ENCODE measurements at regions not wholly inside any gene's neighbourhood (a gene's known extent, or its start where the extent isn't known, plus 50 kb on each side); places are given as distances from the start of the nearest gene placed in this dataset.

- intact Hi-C loops (cut with DNase I; ENCODE audit: low total_unique reads), result no loop called here
- H3K36me3 ChIP-seq, result no peaks in the 10 kb centered on the region
- DNase-seq, result no peak
- TF ChIP-seq POLR2A (IDR thresholded peaks at IDR 0.05), result no peak
- no peak overlapping the region for H3K4me3 ChIP-seq
- H3K27ac ChIP-seq, result no peak overlapping the region
- H3K27me3 ChIP-seq, result no peaks in the 10 kb centered on the region
- H3K4me1 ChIP-seq, result no peaks in the 10 kb centered on the region
- 83 to 91% (median 88%) methylated on average over 2 of the region's 2 CpGs for WGBS, 5 donors
- H3K9me3 ChIP-seq, result no peaks in the 10 kb centered on the region
Observed at GRCh38 chr2:186044761-186045160, 306.2 kb downstream of the FSIP2 start.

GRCh38 chr2:186052930-186053329 is 314.3 kb downstream of the FSIP2 start:
- DNase-seq, result no peak
- Histone ChIP-seq H3K4me1 (no peaks in the 10 kb centered on the region), H3K36me3 (no peaks in the 10 kb centered on the region), H3K4me3 (no peak overlapping the region), H3K27ac (no peak overlapping the region), H3K9me3 (no peaks in the 10 kb centered on the region), H3K27me3 (no peaks in the 10 kb centered on the region)
- WGBS, 5 donors, result 89 to 96% (median 94%) methylated on average over 1 of the region's 1 CpG
- intact Hi-C loops (cut with DNase I; ENCODE audit: low total_unique reads), result no loop called here
- TF ChIP-seq CTCF (IDR thresholded peaks at IDR 0.05), result no peak
- TF ChIP-seq POLR2AphosphoS5 (IDR thresholded peaks at IDR 0.05), result no peak
- no peak for TF ChIP-seq POLR2A (IDR thresholded peaks at IDR 0.05)
- no peak for TF ChIP-seq EP300 (IDR thresholded peaks at IDR 0.05)

- Histone ChIP-seq H3K4me3 (no peak overlapping the region), H3K36me3 (no peaks in the 10 kb centered on the region), H3K27ac (no peak overlapping the region), H3K4me1 (peaks cover 0 to 14% (median 7%) of the 10 kb centered on the region in 4 donors), H3K9me3 (no peaks in the 10 kb centered on the region), H3K27me3 (no peaks in the 10 kb centered on the region)
- no peak for DNase-seq
- intact Hi-C loops (cut with DNase I; ENCODE audit: low total_unique reads), result no loop called here
- WGBS, 5 donors, result 82 to 90% (median 86%) methylated on average over 3 of the region's 3 CpGs
- no peak for TF ChIP-seq POLR2AphosphoS5 (IDR thresholded peaks at IDR 0.05)
- TF ChIP-seq POLR2A (IDR thresholded peaks at IDR 0.05), result no peak
- no peak for TF ChIP-seq EP300 (IDR thresholded peaks at IDR 0.05)
- TF ChIP-seq CTCF (IDR thresholded peaks at IDR 0.05), result no peak
Observed at GRCh38 chr2:186058614-186059013, 320.0 kb downstream of the FSIP2 start.

- Histone ChIP-seq H3K4me3 (no peak overlapping the region), H3K27me3 (no peaks in the 10 kb centered on the region), H3K9me3 (no peaks in the 10 kb centered on the region), H3K4me1 (peaks cover 0 to 14% (median 7%) of the 10 kb centered on the region in 4 donors), H3K27ac (no peak overlapping the region), H3K36me3 (no peaks in the 10 kb centered on the region)
- intact Hi-C loops (cut with DNase I; ENCODE audit: low total_unique reads), result no loop called here
- WGBS, 5 donors, result 6 to 25% (median 13%) methylated on average over 1 of the region's 1 CpG
- TF ChIP-seq POLR2AphosphoS5 (IDR thresholded peaks at IDR 0.05) (no peak), POLR2A (IDR thresholded peaks at IDR 0.05) (no peak), CTCF (IDR thresholded peaks at IDR 0.05) (no peak), EP300 (IDR thresholded peaks at IDR 0.05) (no peak)
- peak in 1 of 2 donors; percentile 37 for DNase-seq
Observed at GRCh38 chr2:186059096-186059495, 320.5 kb downstream of the FSIP2 start.

GRCh38 chr2:186060744-186061440 is 322.3 kb downstream of the FSIP2 start:
- no peaks in the 10 kb centered on the region for H3K9me3 ChIP-seq
- no peak overlapping the region for H3K27ac ChIP-seq
- DNase-seq, result no peak
- H3K4me3 ChIP-seq, result no peak overlapping the region
- peaks cover 0 to 14% (median 7%) of the 10 kb centered on the region in 4 donors for H3K4me1 ChIP-seq
- H3K27me3 ChIP-seq, result no peaks in the 10 kb centered on the region
- no peaks in the 10 kb centered on the region for H3K36me3 ChIP-seq
- intact Hi-C loops (cut with DNase I; ENCODE audit: low total_unique reads), result no loop called here
- TF ChIP-seq POLR2AphosphoS5 (IDR thresholded peaks at IDR 0.05), result no peak
- no peak for TF ChIP-seq EP300 (IDR thresholded peaks at IDR 0.05)
- no peak for TF ChIP-seq CTCF (IDR thresholded peaks at IDR 0.05)
- no peak for TF ChIP-seq POLR2A (IDR thresholded peaks at IDR 0.05)
